ENCODE measurements at regions not wholly inside any gene's neighbourhood (a gene's known extent, or its start where the extent isn't known, plus 50 kb on each side); places are given as distances from the start of the nearest gene placed in this dataset.

GRCh38 chr1:230000493-230001184 is 66.4 kb upstream of the GALNT2 start:
- Histone ChIP-seq H3K27ac (no peak overlapping the region), H3K9ac (no peak overlapping the region), H3K27me3 (no peaks in the 10 kb centered on the region), H3K4me1 (no peaks in the 10 kb centered on the region), H3K9me3 (no peaks in the 10 kb centered on the region), H3K36me3 (no peaks in the 10 kb centered on the region), H4K20me1 (no peaks in the 10 kb centered on the region), H3K4me2 (no peak overlapping the region), H3K4me3 (no peak overlapping the region)
- no peak for TF ChIP-seq Cebpa-rat (IDR thresholded peaks at IDR 0.05)

- Histone ChIP-seq H3K4me2 (no peak overlapping the region), H4K20me1 (no peaks in the 10 kb centered on the region), H3K4me1 (no peaks in the 10 kb centered on the region), H3K27me3 (no peaks in the 10 kb centered on the region), H3K36me3 (no peaks in the 10 kb centered on the region), H3K9me3 (no peaks in the 10 kb centered on the region), H3K27ac (no peak overlapping the region), H3K4me3 (no peak overlapping the region), H3K9ac (no peak overlapping the region)
- TF ChIP-seq Cebpa-rat (IDR thresholded peaks at IDR 0.05), result peak; percentile 26; the same call in 1 of the 2 replicates
Observed at GRCh38 chr1:230002164-230002803, 64.8 kb upstream of the GALNT2 start.

- Histone ChIP-seq H3K4me2 (no peak overlapping the region), H3K27ac (no peak overlapping the region), H3K9ac (no peak overlapping the region), H3K36me3 (no peaks in the 10 kb centered on the region), H3K4me1 (no peaks in the 10 kb centered on the region), H3K9me3 (no peaks in the 10 kb centered on the region), H4K20me1 (no peaks in the 10 kb centered on the region), H3K27me3 (no peaks in the 10 kb centered on the region), H3K4me3 (no peak overlapping the region)
- no peak for TF ChIP-seq Cebpa-rat (IDR thresholded peaks at IDR 0.05)
Observed at GRCh38 chr1:230003409-230003808, 63.6 kb upstream of the GALNT2 start.

- Histone ChIP-seq H3K27ac (no peak overlapping the region), H3K36me3 (no peaks in the 10 kb centered on the region), H3K4me1 (no peaks in the 10 kb centered on the region), H3K4me3 (no peak overlapping the region), H3K9me3 (no peaks in the 10 kb centered on the region), H3K9ac (no peak overlapping the region), H3K27me3 (no peaks in the 10 kb centered on the region), H4K20me1 (no peaks in the 10 kb centered on the region), H3K4me2 (no peak overlapping the region)
- no peak for TF ChIP-seq Cebpa-rat (IDR thresholded peaks at IDR 0.05)
Observed at GRCh38 chr1:230005040-230005439, 62.0 kb upstream of the GALNT2 start.

GRCh38 chr1:230008721-230009120 is 58.3 kb upstream of the GALNT2 start:
- no peak overlapping the region for H3K4me2 ChIP-seq
- no peaks in the 10 kb centered on the region for H3K4me1 ChIP-seq
- H3K27me3 ChIP-seq, result no peaks in the 10 kb centered on the region
- no peaks in the 10 kb centered on the region for H4K20me1 ChIP-seq
- no peaks in the 10 kb centered on the region for H3K9me3 ChIP-seq
- no peak overlapping the region for H3K9ac ChIP-seq
- H3K27ac ChIP-seq, result no peak overlapping the region
- no peak for TF ChIP-seq Cebpa-rat (IDR thresholded peaks at IDR 0.05)
- H3K36me3 ChIP-seq, result no peaks in the 10 kb centered on the region
- H3K4me3 ChIP-seq, result no peak overlapping the region

- Histone ChIP-seq H3K27ac (no peak overlapping the region), H3K36me3 (no peaks in the 10 kb centered on the region), H3K9ac (no peak overlapping the region), H4K20me1 (no peaks in the 10 kb centered on the region), H3K27me3 (no peaks in the 10 kb centered on the region), H3K4me1 (no peaks in the 10 kb centered on the region), H3K9me3 (no peaks in the 10 kb centered on the region), H3K4me3 (no peak overlapping the region), H3K4me2 (no peak overlapping the region)
- no peak for TF ChIP-seq Cebpa-rat (IDR thresholded peaks at IDR 0.05)
Observed at GRCh38 chr1:230009611-230010313, 57.3 kb upstream of the GALNT2 start.

GRCh38 chr1:230010603-230011332 is 56.3 kb upstream of the GALNT2 start:
- Histone ChIP-seq H3K27ac (no peak overlapping the region), H3K36me3 (no peaks in the 10 kb centered on the region), H3K9ac (no peak overlapping the region), H3K4me2 (no peak overlapping the region), H4K20me1 (no peaks in the 10 kb centered on the region), H3K4me3 (no peak overlapping the region), H3K9me3 (no peaks in the 10 kb centered on the region), H3K4me1 (no peaks in the 10 kb centered on the region), H3K27me3 (no peaks in the 10 kb centered on the region)
- no peak for TF ChIP-seq Cebpa-rat (IDR thresholded peaks at IDR 0.05)

- H3K27me3 ChIP-seq, result no peaks in the 10 kb centered on the region
- H4K20me1 ChIP-seq, result no peaks in the 10 kb centered on the region
- no peak for TF ChIP-seq Cebpa-rat (IDR thresholded peaks at IDR 0.05)
- no peak overlapping the region for H3K4me3 ChIP-seq
- H3K4me2 ChIP-seq, result no peak overlapping the region
- no peaks in the 10 kb centered on the region for H3K4me1 ChIP-seq
- H3K9me3 ChIP-seq, result no peaks in the 10 kb centered on the region
- H3K27ac ChIP-seq, result no peak overlapping the region
- H3K9ac ChIP-seq, result no peak overlapping the region
- H3K36me3 ChIP-seq, result no peaks in the 10 kb centered on the region
Observed at GRCh38 chr1:230011333-230012092, 55.5 kb upstream of the GALNT2 start.

- no peaks in the 10 kb centered on the region for H3K4me1 ChIP-seq
- TF ChIP-seq Cebpa-rat (IDR thresholded peaks at IDR 0.05), result no peak
Observed at GRCh38 chr1:230012093-230012393, 55.0 kb upstream of the GALNT2 start.

More at GRCh38 chr1:230012093-230012393, 55.0 kb upstream of the GALNT2 start:
- Histone ChIP-seq H3K4me2 (no peak overlapping the region), H3K27me3 (no peaks in the 10 kb centered on the region), H4K20me1 (no peaks in the 10 kb centered on the region), H3K27ac (no peak overlapping the region), H3K4me3 (no peak overlapping the region), H3K9ac (no peak overlapping the region), H3K9me3 (no peaks in the 10 kb centered on the region), H3K36me3 (no peaks in the 10 kb centered on the region)

Measured in BLaER1 (cell line).